Neuron (in vitro differentiated cells): ENCODE measurements at regions not wholly inside any gene's neighbourhood (a gene's known extent, or its start where the extent isn't known, plus 50 kb on each side); places are given as distances from the start of the nearest gene placed in this dataset.

ENCODE experiments used
- H2AFZ ChIP-seq: one replicate; pipeline ENCODE4 v1.6.1; 2013; ENCODE audit warnings: low read depth, mild to moderate bottlenecking, inconsistent platforms, low read length, moderate library complexity
- H3K27me3 ChIP-seq: one replicate; pipeline ENCODE4 v1.6.1; 2013; ENCODE audit warnings: low read length; ENCODE audit not compliant: insufficient read depth
- H3K36me3 ChIP-seq: one replicate; pipeline ENCODE4 v1.6.1; 2013; ENCODE audit warnings: low read length; ENCODE audit not compliant: insufficient read depth
- H3K4me1 ChIP-seq: one replicate; pipeline ENCODE4 v1.6.1; 2013; ENCODE audit warnings: low read length; ENCODE audit not compliant: insufficient read depth
- H3K4me3 ChIP-seq: 2 replicates; pipeline ENCODE4 v1.5.1; 2013; ENCODE audit warnings: mild to moderate bottlenecking, low read length, moderate library complexity
- H3K9me3 ChIP-seq: one replicate; pipeline ENCODE4 v1.6.1; 2013; ENCODE audit warnings: low read length

- H2AFZ ChIP-seq: no peak overlapping the region
Observed at GRCh38 chr20:22411286-22411626, 173.1 kb downstream of the FOXA2 start.

GRCh38 chr20:22410556-22411130 lies 173.7 kb downstream of the FOXA2 start:
- H2AFZ ChIP-seq: no peak overlapping the region
- H3K9me3 ChIP-seq: no peaks in the 10 kb centered on the region
- H3K4me1 ChIP-seq: no peaks in the 10 kb centered on the region
- H3K36me3 ChIP-seq: no peaks in the 10 kb centered on the region
- no peak overlapping the region for H3K4me3 ChIP-seq
- H3K27me3 ChIP-seq: no peaks in the 10 kb centered on the region

More at GRCh38 chr20:22411286-22411626, 173.1 kb downstream of the FOXA2 start:
- H3K36me3 ChIP-seq: no peaks in the 10 kb centered on the region
- H3K9me3 ChIP-seq: no peaks in the 10 kb centered on the region
- H3K4me3 ChIP-seq: no peak overlapping the region
- H3K27me3 ChIP-seq: no peaks in the 10 kb centered on the region
- no peaks in the 10 kb centered on the region for H3K4me1 ChIP-seq

GRCh38 chr20:22408521-22409402 lies 175.6 kb downstream of the FOXA2 start:
- Histone ChIP-seq H2AFZ (no peak overlapping the region), H3K36me3 (no peaks in the 10 kb centered on the region), H3K9me3 (no peaks in the 10 kb centered on the region), H3K4me1 (peaks cover 9% of the 10 kb centered on the region), H3K4me3 (no peak overlapping the region), H3K27me3 (peaks cover 10% of the 10 kb centered on the region)

GRCh38 chr20:22407237-22408193 lies 176.9 kb downstream of the FOXA2 start:
- peaks cover 10% of the 10 kb centered on the region for H3K27me3 ChIP-seq
- H3K4me3 ChIP-seq: no peak overlapping the region

GRCh38 chr20:22404419-22405170 lies 179.8 kb downstream of the FOXA2 start:
- peaks cover 17% of the 10 kb centered on the region for H3K4me1 ChIP-seq
- no peak overlapping the region for H2AFZ ChIP-seq
- no peaks in the 10 kb centered on the region for H3K9me3 ChIP-seq
- peaks cover 10% of the 10 kb centered on the region for H3K27me3 ChIP-seq
- no peaks in the 10 kb centered on the region for H3K36me3 ChIP-seq
- H3K4me3 ChIP-seq: no peak overlapping the region

More at GRCh38 chr20:22407237-22408193, 176.9 kb downstream of the FOXA2 start:
- Histone ChIP-seq H3K4me1 (peaks cover 17% of the 10 kb centered on the region), H3K36me3 (no peaks in the 10 kb centered on the region), H2AFZ (no peak overlapping the region), H3K9me3 (no peaks in the 10 kb centered on the region)

GRCh38 chr20:22403632-22404361 lies 180.6 kb downstream of the FOXA2 start:
- H3K36me3 ChIP-seq: no peaks in the 10 kb centered on the region
- peaks cover 17% of the 10 kb centered on the region for H3K4me1 ChIP-seq
- H3K27me3 ChIP-seq: peaks cover 10% of the 10 kb centered on the region
- H3K9me3 ChIP-seq: no peaks in the 10 kb centered on the region
- peak overlapping the region; percentile 23 for H2AFZ ChIP-seq
- H3K4me3 ChIP-seq: peak overlapping the region; percentile 13

GRCh38 chr20:22403022-22403631 lies 181.2 kb downstream of the FOXA2 start:
- Histone ChIP-seq H2AFZ (peak overlapping the region; percentile 23), H3K4me1 (peaks cover 17% of the 10 kb centered on the region), H3K9me3 (no peaks in the 10 kb centered on the region), H3K4me3 (peak overlapping the region; percentile 13), H3K27me3 (peaks cover 10% of the 10 kb centered on the region), H3K36me3 (no peaks in the 10 kb centered on the region)

- Histone ChIP-seq H3K4me3 (no peak overlapping the region), H2AFZ (no peak overlapping the region)
Observed at GRCh38 chr20:22402550-22402949, 181.8 kb downstream of the FOXA2 start.

GRCh38 chr20:22400440-22400839 lies 183.9 kb downstream of the FOXA2 start:
- H3K36me3 ChIP-seq: no peaks in the 10 kb centered on the region
- H3K4me3 ChIP-seq: no peak overlapping the region
- H3K9me3 ChIP-seq: no peaks in the 10 kb centered on the region
- no peak overlapping the region for H2AFZ ChIP-seq
- peaks cover 10% of the 10 kb centered on the region for H3K27me3 ChIP-seq
- H3K4me1 ChIP-seq: peaks cover 17% of the 10 kb centered on the region

More at GRCh38 chr20:22402550-22402949, 181.8 kb downstream of the FOXA2 start:
- peaks cover 10% of the 10 kb centered on the region for H3K27me3 ChIP-seq
- no peaks in the 10 kb centered on the region for H3K9me3 ChIP-seq
- peaks cover 17% of the 10 kb centered on the region for H3K4me1 ChIP-seq
- no peaks in the 10 kb centered on the region for H3K36me3 ChIP-seq

GRCh38 chr20:22394583-22394982 lies 189.8 kb downstream of the FOXA2 start:
- no peak overlapping the region for H3K4me3 ChIP-seq
- no peaks in the 10 kb centered on the region for H3K9me3 ChIP-seq
- H2AFZ ChIP-seq: no peak overlapping the region
- H3K27me3 ChIP-seq: no peaks in the 10 kb centered on the region
- H3K4me1 ChIP-seq: no peaks in the 10 kb centered on the region
- H3K36me3 ChIP-seq: no peaks in the 10 kb centered on the region

GRCh38 chr20:22390543-22390903 lies 193.8 kb downstream of the FOXA2 start:
- no peaks in the 10 kb centered on the region for H3K36me3 ChIP-seq
- no peak overlapping the region for H2AFZ ChIP-seq
- H3K4me1 ChIP-seq: no peaks in the 10 kb centered on the region
- no peaks in the 10 kb centered on the region for H3K27me3 ChIP-seq
- no peaks in the 10 kb centered on the region for H3K9me3 ChIP-seq
- no peak overlapping the region for H3K4me3 ChIP-seq
